Upper lobe of left lung (tissue), 6 donors: ENCODE measurements at regions not wholly inside any gene's neighbourhood (a gene's known extent, or its start where the extent isn't known, plus 50 kb on each side); places are given as distances from the start of the nearest gene placed in this dataset.
"Not testable (repeated sequence)": the region's sequence is repeated elsewhere in the genome, so short reads cannot be mapped to it uniquely, and the experiment has no call there.

Experiments
- ATAC-seq, 2 donors: fragments of 200-7000 bp; cut with Tn5 transposase; one replicate each; pipeline ENCODE4 v1.9.1; 2022; ENCODE audit warnings: mild to moderate bottlenecking in 2 of 2, moderate library complexity in 2 of 2; ENCODE audit not compliant: low FRiP score in 2 of 2
- DNase-seq, 2 donors: peaks; one replicate each; pipeline ENCODE4 v3.0.0-alpha.2; 2019 to 2020
- H3K27ac ChIP-seq, 4 donors: fragments of 200-600 bp; sonication (generic); one replicate each; pipeline ENCODE4 v1.5.1; 2016 to 2019
- H3K27me3 ChIP-seq, 4 donors: fragments of 200-600 bp; sonication (generic); one replicate each; pipeline ENCODE4 v1.5.1; 2017 to 2019
- H3K36me3 ChIP-seq, 4 donors: fragments of 200-600 bp; sonication (generic); one replicate each; pipeline ENCODE4 v1.5.1; 2016 to 2019
- H3K4me1 ChIP-seq, 4 donors: fragments of 200-600 bp; sonication (generic); one replicate each; pipeline ENCODE4 v1.5.1; 2018 to 2019
- H3K4me3 ChIP-seq, 4 donors: fragments of 200-600 bp; sonication (generic); one replicate each; pipeline ENCODE4 v1.5.1; 2017 to 2019; ENCODE audit warnings: mild to moderate bottlenecking in 2 of 4, moderate library complexity in 1 of 4
- H3K9me3 ChIP-seq, 4 donors: fragments of 200-600 bp; sonication (generic); one replicate each; pipeline ENCODE4 v1.5.1; 2018 to 2019
- CTCF ChIP-seq, 6 experiments: fragments of 450-650 bp in 4 of 6; fragments of 200-600 bp in 2 of 6; sonication (generic) in 2 of 6; IDR thresholded peaks; one replicate each; pipeline ENCODE4 v1.5.1; 2016 to 2019; ENCODE audit warnings: antibody characterized with exemption in 6 of 6
- EP300 ChIP-seq, 4 donors: sonication (generic); formaldehyde crosslinking; IDR thresholded peaks; one replicate each; pipeline ENCODE4 v1.5.1; 2017; ENCODE audit warnings: antibody characterized with exemption in 4 of 4, control low read depth in 2 of 4
- POLR2A ChIP-seq, 4 donors: fragments of 450-650 bp; IDR thresholded peaks; one replicate each; pipeline ENCODE4 v1.5.1; 2016 to 2017; ENCODE audit warnings: antibody characterized with exemption in 4 of 4, mild to moderate bottlenecking in 2 of 4
- POLR2AphosphoS5 ChIP-seq, 2 donors: sonication (generic); formaldehyde crosslinking; IDR thresholded peaks; one replicate each; pipeline ENCODE4 v1.5.1; 2017; ENCODE audit warnings: antibody characterized with exemption in 2 of 2
- whole genome bisulfite sequencing, 2 donors: methylation state at CpG; one replicate each; pipeline ENCODE4 v1.1.5; 2017 to 2018; 5-methylcytosine and 5-hydroxymethylcytosine counted together
- donor health status: DM: no; HTN: no; CAD: no; lungs with moderate emphysema.
- donor health status: DM: no; HTN: yes; CAD: no; lungs with severe emphysema.

GRCh38 chr3:125683067-125683829 is 88.0 kb upstream of the OSBPL11 start:
- peak in 1 of 2 donors; percentile 9 for DNase-seq
- TF ChIP-seq POLR2AphosphoS5 (IDR thresholded peaks at IDR 0.05): no peak
- no peak for TF ChIP-seq CTCF (IDR thresholded peaks at IDR 0.05)
- no peak for TF ChIP-seq POLR2A (IDR thresholded peaks at IDR 0.05)
- no peak for TF ChIP-seq EP300 (IDR thresholded peaks at IDR 0.05)
- H3K4me3 ChIP-seq: no peak overlapping the region
- H3K27ac ChIP-seq: no peak overlapping the region
- H3K27me3 ChIP-seq: no peaks in the 10 kb centered on the region
- H3K36me3 ChIP-seq: no peaks in the 10 kb centered on the region
- 47 to 55% methylated on average over 6 to 9 of the region's 9 CpGs for WGBS, 2 donors
- ATAC-seq: peak; percentile 15 to 57
- no peaks in the 10 kb centered on the region for H3K9me3 ChIP-seq
- no peaks in the 10 kb centered on the region for H3K4me1 ChIP-seq

- no peaks in the 10 kb centered on the region for H3K27me3 ChIP-seq
- 52 to 58% methylated on average over 8 to 11 of the region's 11 CpGs for WGBS, 2 donors
- H3K36me3 ChIP-seq: no peaks in the 10 kb centered on the region
- peak in 3 of 6 experiments; percentile 11 to 17 (median 13) for TF ChIP-seq CTCF (IDR thresholded peaks at IDR 0.05)
- TF ChIP-seq POLR2A (IDR thresholded peaks at IDR 0.05): no peak
- no peak overlapping the region for H3K27ac ChIP-seq
- DNase-seq (peak in 1 of 2 donors; percentile 13), ATAC-seq (peak; percentile 34 to 40)
- H3K9me3 ChIP-seq: no peaks in the 10 kb centered on the region
- no peak overlapping the region for H3K4me3 ChIP-seq
- no peaks in the 10 kb centered on the region for H3K4me1 ChIP-seq
Observed at GRCh38 chr3:125684199-125684598, 88.9 kb upstream of the OSBPL11 start.

DNA sequence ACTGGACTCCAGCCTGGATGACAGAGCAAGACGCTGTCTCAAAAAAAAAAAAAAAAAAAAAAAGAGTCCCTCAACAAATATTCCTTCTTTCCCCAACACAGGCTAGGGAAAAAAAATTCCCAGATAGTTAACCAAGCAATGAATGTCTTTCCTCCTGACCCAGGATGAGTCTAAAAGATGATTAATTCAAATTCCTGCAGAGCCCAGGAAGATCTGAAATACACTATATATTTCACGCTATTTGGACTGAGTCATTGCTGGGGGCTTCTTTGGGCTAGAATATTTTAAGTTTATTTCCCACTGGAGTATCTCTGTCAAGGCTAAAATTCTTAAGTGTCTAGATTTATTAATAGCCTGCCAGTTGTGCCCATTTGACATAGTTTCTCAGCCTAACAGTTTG is 90.4 kb upstream of the OSBPL11 start:
- H3K4me1 ChIP-seq, H3K9me3 ChIP-seq, H3K27ac ChIP-seq, H3K27me3 ChIP-seq, ATAC-seq, H3K4me3 ChIP-seq, H3K36me3 ChIP-seq, DNase-seq: not testable (repeated sequence)
- WGBS, 2 donors: 89 to 93% methylated on average over 2 of the region's 2 CpGs

DNA sequence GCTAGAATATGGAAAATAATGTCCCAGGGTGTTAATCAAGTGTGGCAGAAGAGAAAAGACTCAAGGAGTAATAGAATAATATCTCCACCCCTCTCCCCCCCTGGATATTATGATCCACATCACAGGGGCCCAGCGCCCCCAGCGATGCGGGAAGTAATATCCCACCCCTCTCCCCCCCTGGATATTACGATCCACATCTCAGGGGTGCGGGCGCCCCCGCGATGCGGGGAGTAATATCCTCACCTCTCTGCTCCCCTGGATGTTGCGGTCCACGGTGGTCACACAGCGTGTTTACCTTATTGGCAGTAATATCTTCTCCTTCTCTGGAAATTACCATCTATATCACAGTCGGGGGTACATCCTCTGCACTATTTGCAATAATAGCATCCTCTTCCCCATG is 97.1 kb upstream of the OSBPL11 start:
- no peaks in the 10 kb centered on the region for H3K4me1 ChIP-seq
- H3K9me3 ChIP-seq: no peaks in the 10 kb centered on the region
- WGBS, 2 donors: 90 to 92% methylated on average over 13 of the region's 13 CpGs
- H3K36me3 ChIP-seq: no peaks in the 10 kb centered on the region
- no peak overlapping the region for H3K4me3 ChIP-seq
- no peak overlapping the region for H3K27ac ChIP-seq
- ATAC-seq (no peak), DNase-seq (peak in 1 of 2 donors; percentile 63)
- H3K27me3 ChIP-seq: no peaks in the 10 kb centered on the region
- no peak for TF ChIP-seq POLR2A (IDR thresholded peaks at IDR 0.05)
- no peak for TF ChIP-seq CTCF (IDR thresholded peaks at IDR 0.05)
- TF ChIP-seq EP300 (IDR thresholded peaks at IDR 0.05): no peak
- no peak for TF ChIP-seq POLR2AphosphoS5 (IDR thresholded peaks at IDR 0.05)

- Histone ChIP-seq H3K27ac (no peak overlapping the region), H3K9me3 (no peaks in the 10 kb centered on the region), H3K27me3 (no peaks in the 10 kb centered on the region), H3K36me3 (no peaks in the 10 kb centered on the region), H3K4me3 (no peak overlapping the region), H3K4me1 (no peaks in the 10 kb centered on the region)
- WGBS, 2 donors: 90 to 92% methylated on average over 10 of the region's 10 CpGs
- ATAC-seq: no peak
- DNase-seq: no peak
- no peak for TF ChIP-seq EP300 (IDR thresholded peaks at IDR 0.05)
- no peak for TF ChIP-seq CTCF (IDR thresholded peaks at IDR 0.05)
- no peak for TF ChIP-seq POLR2AphosphoS5 (IDR thresholded peaks at IDR 0.05)
- TF ChIP-seq POLR2A (IDR thresholded peaks at IDR 0.05): no peak
Observed at GRCh38 chr3:125693887-125694286, 98.6 kb upstream of the OSBPL11 start.
